MM.1S (cell line): ENCODE measurements at regions not wholly inside any gene's neighbourhood (a gene's known extent, or its start where the extent isn't known, plus 50 kb on each side); places are given as distances from the start of the nearest gene placed in this dataset.

ENCODE experiments used
- DNase-seq: peaks from one replicate; pipeline ENCODE4 v3.0.0-alpha.2; 2015
- H2AFZ ChIP-seq: fragments of 300-600 bp; sonication (generic); 2 replicates; pipeline ENCODE4 v1.6.0; 2016; ENCODE audit warnings: antibody characterized with exemption, low read length
- H3F3A ChIP-seq: fragments of 300-600 bp; sonication (generic); 2 replicates; pipeline ENCODE4 v1.6.1; 2016; ENCODE audit warnings: mild to moderate bottlenecking, antibody characterized with exemption, low read length, moderate library complexity, mixed read lengths; ENCODE audit not compliant: insufficient read depth
- H3K27ac ChIP-seq: fragments of 300-600 bp; sonication (generic); 2 replicates; pipeline ENCODE4 v1.5.1; 2016; ENCODE audit warnings: mild to moderate bottlenecking, low read length
- H3K27me3 ChIP-seq: fragments of 300-600 bp; sonication (generic); replicated peaks from 2 replicates; pipeline ENCODE4 v1.6.0; 2016; ENCODE audit warnings: low read length; ENCODE audit not compliant: insufficient read depth
- H3K36me3 ChIP-seq: fragments of 300-600 bp; sonication (generic); replicated peaks from 2 replicates; pipeline ENCODE4 v1.6.1; 2016; ENCODE audit warnings: mild to moderate bottlenecking, low read length, mixed read lengths; ENCODE audit not compliant: insufficient read depth
- H3K4me1 ChIP-seq: fragments of 300-600 bp; sonication (generic); 2 replicates; pipeline ENCODE4 v1.6.1; 2016; ENCODE audit warnings: low read length, mixed read lengths
- H3K4me2 ChIP-seq: fragments of 300-600 bp; sonication (generic); 2 replicates; pipeline ENCODE4 v1.6.0; 2016; ENCODE audit warnings: low read depth, low read length
- H3K4me3 ChIP-seq: fragments of 300-600 bp; sonication (generic); 2 replicates; pipeline ENCODE4 v1.5.1; 2016; ENCODE audit warnings: low read length, mixed read lengths
- H3K79me2 ChIP-seq: fragments of 300-600 bp; sonication (generic); 2 replicates; pipeline ENCODE4 v1.6.1; 2016; ENCODE audit warnings: mixed run types, low read length, mixed read lengths
- H3K9ac ChIP-seq: fragments of 300-600 bp; sonication (generic); 2 replicates; pipeline ENCODE4 v1.6.1; 2016; ENCODE audit warnings: low read length, mixed read lengths
- H3K9me2 ChIP-seq: fragments of 300-600 bp; sonication (generic); replicated peaks from 2 replicates; pipeline ENCODE4 v1.6.1; 2016; ENCODE audit warnings: mild to moderate bottlenecking, low read length, mixed read lengths; ENCODE audit not compliant: insufficient read depth
- H3K9me3 ChIP-seq: fragments of 300-600 bp; sonication (generic); replicated peaks from 2 replicates; pipeline ENCODE4 v1.6.1; 2016; ENCODE audit warnings: mild to moderate bottlenecking, low read length, mixed read lengths; ENCODE audit not compliant: insufficient read depth
- H4K20me1 ChIP-seq: fragments of 300-600 bp; sonication (generic); 2 replicates; pipeline ENCODE4 v1.6.1; 2016; ENCODE audit warnings: mild to moderate bottlenecking, low read length, moderate library complexity, mixed read lengths; ENCODE audit not compliant: insufficient read depth
- EZH2 ChIP-seq: fragments of 300-600 bp; sonication (generic); optimal IDR thresholded peaks from 2 replicates; pipeline ENCODE3; 2017; ENCODE audit warnings: low read depth, mild to moderate bottlenecking, antibody characterized with exemption, low read length, mixed read lengths
- EZH2phosphoT487 ChIP-seq: fragments of 300-600 bp; sonication (generic); IDR thresholded peaks from 2 replicates; pipeline ENCODE4 v1.6.1; 2018; ENCODE audit warnings: antibody characterized with exemption, low read length
- TF ChIP-seq, protein P1 (sequence below): fragments of 300-600 bp; sonication (generic); IDR thresholded peaks from 2 replicates; pipeline ENCODE4 v1.5.1; 2016; ENCODE audit warnings: antibody characterized with exemption, low read length, mixed read lengths

DNA sequence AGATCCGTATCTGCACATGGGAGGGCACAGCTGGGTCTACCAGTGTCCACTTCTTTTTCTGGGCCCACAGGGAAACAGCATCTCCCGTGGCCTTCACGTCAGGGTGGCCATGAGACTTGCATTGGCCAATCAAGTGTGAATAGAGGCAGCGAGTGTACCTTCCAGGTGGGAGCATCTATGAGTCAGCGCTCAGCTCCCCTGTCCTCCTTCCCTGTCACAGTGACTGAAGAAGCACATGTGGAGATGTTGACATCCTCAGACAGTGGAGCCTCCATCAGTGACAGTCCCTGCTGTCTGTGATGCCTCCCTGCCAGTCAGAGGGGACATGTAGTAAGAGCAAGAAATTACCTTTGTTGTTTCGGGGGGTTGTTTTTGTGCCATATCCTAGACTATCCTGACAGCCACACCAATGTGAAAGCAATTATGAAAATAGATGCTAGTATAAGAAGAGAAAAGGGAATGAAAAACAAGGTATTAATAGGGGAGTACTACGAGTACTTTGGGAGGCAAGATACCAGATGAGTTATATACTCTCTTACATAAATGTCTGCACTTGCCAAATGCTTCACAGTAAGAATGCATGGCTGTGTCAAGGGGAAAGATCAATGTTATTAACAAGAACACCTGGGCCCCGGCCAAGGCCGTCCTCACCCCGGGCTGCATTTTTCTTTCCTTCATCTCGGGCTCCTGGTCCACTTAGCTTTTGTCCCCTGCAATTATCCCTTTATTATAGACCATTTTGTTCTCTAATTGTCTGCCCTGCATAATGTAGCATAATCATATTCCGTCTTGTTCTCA lies 86.0 kb downstream of the MATN1 start:
- Histone ChIP-seq H4K20me1 (no peaks in the 10 kb centered on the region), H3K79me2 (no peaks in the 10 kb centered on the region), H3K4me2 (no peak overlapping the region), H3K27me3 (peaks cover 95% of the 10 kb centered on the region), H3K36me3 (no peaks in the 10 kb centered on the region), H3K9me3 (no peaks in the 10 kb centered on the region), H3K9ac (no peak overlapping the region), H3K27ac (no peak overlapping the region), H2AFZ (no peak overlapping the region), H3K4me3 (no peak overlapping the region), H3K9me2 (no peaks in the 10 kb centered on the region), H3F3A (no peaks in the 10 kb centered on the region), H3K4me1 (no peaks in the 10 kb centered on the region)
- TF ChIP-seq, protein P1, sequence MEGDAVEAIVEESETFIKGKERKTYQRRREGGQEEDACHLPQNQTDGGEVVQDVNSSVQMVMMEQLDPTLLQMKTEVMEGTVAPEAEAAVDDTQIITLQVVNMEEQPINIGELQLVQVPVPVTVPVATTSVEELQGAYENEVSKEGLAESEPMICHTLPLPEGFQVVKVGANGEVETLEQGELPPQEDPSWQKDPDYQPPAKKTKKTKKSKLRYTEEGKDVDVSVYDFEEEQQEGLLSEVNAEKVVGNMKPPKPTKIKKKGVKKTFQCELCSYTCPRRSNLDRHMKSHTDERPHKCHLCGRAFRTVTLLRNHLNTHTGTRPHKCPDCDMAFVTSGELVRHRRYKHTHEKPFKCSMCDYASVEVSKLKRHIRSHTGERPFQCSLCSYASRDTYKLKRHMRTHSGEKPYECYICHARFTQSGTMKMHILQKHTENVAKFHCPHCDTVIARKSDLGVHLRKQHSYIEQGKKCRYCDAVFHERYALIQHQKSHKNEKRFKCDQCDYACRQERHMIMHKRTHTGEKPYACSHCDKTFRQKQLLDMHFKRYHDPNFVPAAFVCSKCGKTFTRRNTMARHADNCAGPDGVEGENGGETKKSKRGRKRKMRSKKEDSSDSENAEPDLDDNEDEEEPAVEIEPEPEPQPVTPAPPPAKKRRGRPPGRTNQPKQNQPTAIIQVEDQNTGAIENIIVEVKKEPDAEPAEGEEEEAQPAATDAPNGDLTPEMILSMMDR, result no peak
- TF ChIP-seq EZH2phosphoT487 (no peak), EZH2 (no peak)
- DNase-seq, result no peak

DNA sequence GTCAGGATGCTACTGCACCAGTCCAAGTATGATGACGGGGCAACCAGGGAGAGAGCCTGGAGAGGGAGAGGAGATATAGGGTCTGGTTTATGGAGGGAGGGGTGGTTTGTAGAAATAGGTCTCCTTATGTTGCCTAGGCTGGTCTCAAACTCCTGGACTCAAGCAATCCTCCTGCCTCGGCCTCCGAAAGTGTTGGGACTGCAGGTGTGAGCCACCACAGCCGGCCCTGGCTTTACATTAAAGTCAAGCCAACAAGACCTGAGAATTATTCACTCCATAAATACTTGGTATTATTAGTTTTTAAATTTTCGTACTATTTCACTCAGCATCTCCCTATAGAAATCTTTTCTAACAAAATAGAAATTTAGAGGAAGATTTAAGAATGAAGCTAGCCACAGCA lies 86.8 kb downstream of the MATN1 start:
- no peak overlapping the region for H3K4me3 ChIP-seq
- H3K4me1 ChIP-seq, result no peaks in the 10 kb centered on the region
- TF ChIP-seq, protein P1, result no peak
- TF ChIP-seq EZH2phosphoT487 (no peak), EZH2 (no peak)
- no peaks in the 10 kb centered on the region for H3K9me2 ChIP-seq
- H3K4me2 ChIP-seq, result no peak overlapping the region
- peaks cover 96% of the 10 kb centered on the region for H3K27me3 ChIP-seq
- no peaks in the 10 kb centered on the region for H3K79me2 ChIP-seq
- no peak overlapping the region for H3K27ac ChIP-seq
- no peaks in the 10 kb centered on the region for H4K20me1 ChIP-seq
- no peaks in the 10 kb centered on the region for H3K9me3 ChIP-seq
- H3K36me3 ChIP-seq, result no peaks in the 10 kb centered on the region
- no peak overlapping the region for H2AFZ ChIP-seq
- no peaks in the 10 kb centered on the region for H3F3A ChIP-seq
- DNase-seq, result no peak
- no peak overlapping the region for H3K9ac ChIP-seq

DNA sequence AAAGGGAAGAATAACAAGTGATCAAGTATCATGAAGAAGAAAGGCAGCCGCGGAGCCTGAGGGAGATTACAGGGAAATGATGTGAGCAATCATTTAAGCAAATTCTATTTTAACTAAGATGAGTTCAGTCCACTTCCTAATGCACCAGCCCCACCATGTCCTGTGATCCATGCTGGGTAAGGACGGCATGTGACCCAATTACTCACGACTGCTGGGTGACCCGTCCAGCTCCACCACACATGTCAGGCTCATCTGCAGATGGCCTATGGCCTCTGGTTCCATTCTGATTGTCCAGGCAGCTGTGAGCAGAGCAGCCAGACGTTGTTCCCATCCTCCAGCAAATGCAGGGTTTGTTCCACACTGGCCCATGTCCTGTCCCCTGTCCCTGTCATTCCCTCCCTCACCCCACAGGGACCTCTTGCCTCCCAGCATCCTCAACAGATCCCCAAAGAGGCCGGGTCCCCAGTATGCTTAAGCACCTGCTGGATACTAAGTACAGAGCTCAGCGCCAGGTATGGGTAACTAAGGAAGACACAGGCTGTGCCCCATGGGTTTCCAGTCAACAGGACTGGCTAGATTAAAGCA lies 87.9 kb downstream of the MATN1 start:
- no peak overlapping the region for H3K4me3 ChIP-seq
- H3K9ac ChIP-seq, result no peak overlapping the region
- H3K36me3 ChIP-seq, result no peaks in the 10 kb centered on the region
- no peaks in the 10 kb centered on the region for H3K9me3 ChIP-seq
- no peaks in the 10 kb centered on the region for H3K4me1 ChIP-seq
- TF ChIP-seq EZH2 (no peak), EZH2phosphoT487 (no peak)
- TF ChIP-seq, protein P1, result no peak
- no peaks in the 10 kb centered on the region for H4K20me1 ChIP-seq
- no peaks in the 10 kb centered on the region for H3K9me2 ChIP-seq
- no peak for DNase-seq
- no peak overlapping the region for H3K27ac ChIP-seq
- H3F3A ChIP-seq, result no peaks in the 10 kb centered on the region
- H2AFZ ChIP-seq, result no peak overlapping the region
- peaks cover 100% of the 10 kb centered on the region for H3K27me3 ChIP-seq
- H3K79me2 ChIP-seq, result no peaks in the 10 kb centered on the region
- H3K4me2 ChIP-seq, result no peak overlapping the region
